IMR-90 (cell line): ENCODE measurements at regions not wholly inside any gene's neighbourhood (a gene's known extent, or its start where the extent isn't known, plus 50 kb on each side); places are given as distances from the start of the nearest gene placed in this dataset.

Experiments
- ATAC-seq: fragments of 200-7000 bp; cut with Tn5 transposase; 2 replicates; pipeline ENCODE4 v1.9.1; 2020; ENCODE audit warnings: low read depth, mild to moderate bottlenecking, moderate library complexity
- BruUV-seq: library from RNA; stranded (reverse); fragments of 400-500 nt; replicated peaks from 2 replicates; lab custom pipeline; 2021; lab: Mats Ljungman, UMichigan
- CTCF ChIA-PET: fragments of 300-600 bp; formaldehyde crosslinking; extraction: SDS; loops from one replicate; lab custom pipeline; 2021; ENCODE audit warnings: antibody characterized with exemption; lab: Yijun Ruan, JAX
- POLR2A ChIA-PET: fragments of 300-600 bp; sonication (Branson Sonifier 250); formaldehyde crosslinking; loops from one replicate; lab custom pipeline; 2022; ENCODE audit warnings: antibody characterized with exemption; ENCODE audit not compliant: unreplicated experiment; lab: Charles Lee
- DNase-seq: peaks from one replicate; pipeline ENCODE4 v3.0.0; 2013
- H2AFZ ChIP-seq: replicated peaks from 2 replicates; pipeline ENCODE3; 2013; ENCODE audit warnings: low read length, mild to moderate bottlenecking; ENCODE audit not compliant: poor library complexity
- H2AK5ac ChIP-seq: 2 replicates; pipeline ENCODE4 v1.6.1; 2013; ENCODE audit warnings: low read depth, low read length, inconsistent platforms
- H2AK9ac ChIP-seq: replicated peaks from 2 replicates; pipeline ENCODE3; 2013; ENCODE audit warnings: mild to moderate bottlenecking, low read depth, low read length, moderate library complexity; ENCODE audit not compliant: poor library complexity
- H2BK120ac ChIP-seq: 2 replicates; pipeline ENCODE4 v1.6.1; 2013; ENCODE audit warnings: low read depth, low read length, inconsistent platforms
- H2BK15ac ChIP-seq: 3 replicates; pipeline ENCODE4 v1.6.1; 2013; ENCODE audit warnings: low read depth, low read length, inconsistent platforms
- H2BK20ac ChIP-seq: 2 replicates; pipeline ENCODE4 v1.6.1; 2013; ENCODE audit warnings: low read depth, mild to moderate bottlenecking, inconsistent platforms, low read length, moderate library complexity
- H2BK5ac ChIP-seq: 2 replicates; pipeline ENCODE4 v1.6.1; 2013; ENCODE audit warnings: mild to moderate bottlenecking, low read depth, low read length, inconsistent platforms; ENCODE audit not compliant: poor library complexity, severe bottlenecking
- H3K14ac ChIP-seq: replicated peaks from 2 replicates; pipeline ENCODE4 v1.6.1; 2013; ENCODE audit warnings: low read depth, low read length, inconsistent platforms
- H3K18ac ChIP-seq: 2 replicates; pipeline ENCODE4 v1.6.1; 2013; ENCODE audit warnings: low read depth, low read length, control low read depth
- H3K23ac ChIP-seq: 2 replicates; pipeline ENCODE4 v1.6.1; 2013; ENCODE audit warnings: low read depth, low read length, inconsistent platforms
- H3K27ac ChIP-seq: 2 replicates; pipeline ENCODE4 v1.5.1; 2013; ENCODE audit warnings: mild to moderate bottlenecking, control low read depth, low read length; ENCODE audit not compliant: insufficient read depth
- H3K27me3 ChIP-seq: 2 replicates; pipeline ENCODE4 v1.6.1; 2013; ENCODE audit warnings: low read length; ENCODE audit not compliant: control insufficient read depth, insufficient read depth
- H3K36me3 ChIP-seq: 2 replicates; pipeline ENCODE4 v1.6.1; 2013; ENCODE audit warnings: low read length, mixed read lengths; ENCODE audit not compliant: control insufficient read depth, insufficient read depth
- H3K4ac ChIP-seq: 2 replicates; pipeline ENCODE4 v1.6.1; 2013; ENCODE audit warnings: low read depth, low read length, inconsistent platforms
- H3K4me1 ChIP-seq: 2 replicates; pipeline ENCODE4 v1.6.1; 2013; ENCODE audit warnings: low read length, mixed read lengths; ENCODE audit not compliant: control insufficient read depth, insufficient read depth
- H3K4me2 ChIP-seq: 2 replicates; pipeline ENCODE4 v1.6.1; 2013; ENCODE audit warnings: low read depth, mild to moderate bottlenecking, control low read depth, low read length, moderate library complexity
- H3K4me3 ChIP-seq: 2 replicates; pipeline ENCODE4 v1.5.1; 2013; ENCODE audit warnings: low read depth, mild to moderate bottlenecking, control low read depth, low read length, moderate library complexity; ENCODE audit not compliant: insufficient read depth
- H3K56ac ChIP-seq: 2 replicates; pipeline ENCODE4 v1.6.1; 2013; ENCODE audit warnings: low read length, inconsistent platforms; ENCODE audit not compliant: insufficient read depth; ENCODE audit errors: extremely low read depth
- H3K79me1 ChIP-seq, 2 experiments: 2 replicates each; pipeline ENCODE4 v1.6.1; 2013; ENCODE audit warnings: low read length in 2 of 2, inconsistent platforms in 1 of 2, low read depth in 1 of 2
- H3K9ac ChIP-seq: 2 replicates; pipeline ENCODE4 v1.6.1; 2013; ENCODE audit warnings: low read depth, low read length, control low read depth
- H3K9me1 ChIP-seq: 2 replicates; pipeline ENCODE4 v1.6.1; 2013; ENCODE audit warnings: low read length, inconsistent platforms; ENCODE audit not compliant: insufficient read depth
- H3K9me3 ChIP-seq: 2 replicates; pipeline ENCODE4 v1.6.1; 2013; ENCODE audit warnings: low read length; ENCODE audit not compliant: control insufficient read depth, insufficient read depth
- H4K20me1 ChIP-seq: 2 replicates; pipeline ENCODE4 v1.6.1; 2013; ENCODE audit warnings: low read length, inconsistent platforms; ENCODE audit not compliant: insufficient read depth
- H4K5ac ChIP-seq: 2 replicates; pipeline ENCODE4 v1.6.1; 2013; ENCODE audit warnings: mild to moderate bottlenecking, low read depth, low read length, control low read depth
- H4K8ac ChIP-seq, 2 experiments: 2 replicates each; pipeline ENCODE4 v1.6.1; 2013; ENCODE audit warnings: low read depth in 2 of 2, low read length in 2 of 2, control low read depth in 1 of 2, inconsistent platforms in 1 of 2
- H4K91ac ChIP-seq: 2 replicates; pipeline ENCODE4 v1.6.1; 2013; ENCODE audit warnings: low read depth, low read length, inconsistent platforms; ENCODE audit not compliant: insufficient read depth
- BHLHE40 ChIP-seq: fragments of 150-350 bp; IDR thresholded peaks from 2 replicates; pipeline ENCODE4 v1.6.1; 2016; ENCODE audit warnings: mild to moderate bottlenecking, low read depth, low read length
- CHD1 ChIP-seq: IDR thresholded peaks from 2 replicates; pipeline ENCODE4 v1.6.1; 2012; ENCODE audit warnings: low read depth, low read length, improper control_type of control experiment
- CTCF ChIP-seq: conservative IDR thresholded peaks from 2 replicates; pipeline ENCODE4 v1.5.1; 2012; ENCODE audit warnings: mild to moderate bottlenecking, low read depth, low read length, improper control_type of control experiment
- FOS ChIP-seq: fragments of 150-350 bp; IDR thresholded peaks from 2 replicates; pipeline ENCODE4 v1.6.1; 2016; ENCODE audit warnings: low read depth, low read length
- POLR2A ChIP-seq: IDR thresholded peaks from 2 replicates; pipeline ENCODE4 v1.6.1; 2012; ENCODE audit warnings: mild to moderate bottlenecking, low read depth, low read length
- SMC3 ChIP-seq: fragments of 150-350 bp; IDR thresholded peaks from 2 replicates; pipeline ENCODE4 v1.6.1; 2016; ENCODE audit warnings: low read depth, mild to moderate bottlenecking, antibody characterized with exemption, low read length, moderate library complexity
- WGBS, 2 experiments: methylation state at CpG; one replicate each; pipeline versions ENCODE4 v1.1.5 to v1.1.7; 2013; ENCODE audit warnings: missing lambda C conversion rate in 2 of 2; ENCODE audit not compliant: insufficient read length in 1 of 2; ENCODE audit errors: extremely low coverage in 2 of 2; 5-methylcytosine and 5-hydroxymethylcytosine counted together
- dilution Hi-C: fragments of 300-500 bp; cut with HindIII; formaldehyde crosslinking; loops from one replicate; pipeline ENCODE4 v1.14.3; 2018; ENCODE audit warnings: low sequenced_read_pairs; ENCODE audit not compliant: unreplicated experiment
- in situ Hi-C: fragments of 300-500 bp; cut with MboI; formaldehyde crosslinking; loops from 3 replicates; pipeline ENCODE4 v1.14.3; 2019; ENCODE audit warnings: low sequenced_read_pairs, inconsistent platforms, mixed read lengths
- intact Hi-C: fragments of 100-400 bp; cut with micrococcal nuclease; formaldehyde crosslinking; loops from 2 replicates; pipeline ENCODE4 v1.10.0; 2022

- no peaks in the 10 kb centered on the region for H3K9me1 ChIP-seq
- no peaks in the 10 kb centered on the region for H4K20me1 ChIP-seq
- no peak overlapping the region for H3K56ac ChIP-seq
- no peak for TF ChIP-seq FOS
- TF ChIP-seq POLR2A, result no peak
- no peak for TF ChIP-seq SMC3
- TF ChIP-seq CHD1, result no peak
- no peak for TF ChIP-seq BHLHE40
- TF ChIP-seq CTCF, result no peak
- no peak overlapping the region; the same call in 1 of the 2 replicates for H4K91ac ChIP-seq
- in situ Hi-C loops, result no loop called here
- ChIA-PET POLR2A (no interaction called here), CTCF (no interaction called here)
- H4K5ac ChIP-seq, result no peak overlapping the region
- no peaks in the 10 kb centered on the region for H3K9me3 ChIP-seq
- H3K4me1 ChIP-seq, result peaks cover 10% of the 10 kb centered on the region
- DNase-seq, result peak; percentile 36
- intact Hi-C loops, result no loop called here
- no peak overlapping the region for H3K4me3 ChIP-seq
- no peak overlapping the region for H2AK9ac ChIP-seq
- H2BK20ac ChIP-seq, result no peak overlapping the region
- H2BK120ac ChIP-seq, result no peak overlapping the region
- no peak overlapping the region for H2AFZ ChIP-seq
- no peaks in the 10 kb centered on the region for H3K79me1 ChIP-seq
- no peak overlapping the region for H3K4me2 ChIP-seq
- H3K27ac ChIP-seq, result no peak overlapping the region
- BruUV-seq, result no TSS peak
- H3K27me3 ChIP-seq, result no peaks in the 10 kb centered on the region
- H3K9ac ChIP-seq, result no peak overlapping the region
- 59% methylated on average over 9 of the region's 10 CpGs; no CpG with 5 or more reads in 1 of the 2 experiments for WGBS, 2 experiments
- no peak overlapping the region for H3K14ac ChIP-seq
- H3K23ac ChIP-seq, result no peak overlapping the region
- no peak overlapping the region for H4K8ac ChIP-seq
- H3K36me3 ChIP-seq, result no peaks in the 10 kb centered on the region
- no peak for ATAC-seq
- H3K4ac ChIP-seq, result no peak overlapping the region
- H2BK5ac ChIP-seq, result no peak overlapping the region
- dilution Hi-C loops, result no loop called here
- H2AK5ac ChIP-seq, result no peak overlapping the region
- H2BK15ac ChIP-seq, result no peak overlapping the region
- peak overlapping the region; percentile 25; the same call in 1 of the 2 replicates for H3K18ac ChIP-seq
These were observed 186.8 kb upstream of the CTAGE1 start for GRCh38 chr18:22604390-22604985.
